Tibial nerve (tissue), 4 donors: ENCODE measurements at regions not wholly inside any gene's neighbourhood (a gene's known extent, or its start where the extent isn't known, plus 50 kb on each side); places are given as distances from the start of the nearest gene placed in this dataset.

Source experiments
- DNase-seq, 2 donors: peaks; one replicate each; pipeline ENCODE4 v3.0.0-alpha.2; 2019; ENCODE audit warnings: low spot score in 2 of 2
- H3K27ac ChIP-seq, 4 donors: fragments of 200-600 bp; sonication (generic) in 3 of 4; one replicate each; pipeline ENCODE4 v1.5.1; 2017 to 2019; ENCODE audit warnings: mild to moderate bottlenecking in 1 of 4
- H3K27me3 ChIP-seq, 2 donors: fragments of 200-600 bp; sonication (generic) in 1 of 2; one replicate each; pipeline versions ENCODE4 v1.5.1 to v1.6.0; 2017 to 2019
- H3K36me3 ChIP-seq, 3 donors: fragments of 200-600 bp; sonication (generic); one replicate each; pipeline ENCODE4 v1.5.1; 2018 to 2019
- H3K4me1 ChIP-seq, 4 donors: fragments of 200-600 bp; sonication (generic) in 3 of 4; one replicate each; pipeline ENCODE4 v1.5.1; 2017 to 2019
- H3K4me3 ChIP-seq, 4 donors: fragments of 200-600 bp; sonication (generic) in 3 of 4; one replicate each; pipeline ENCODE4 v1.5.1; 2017 to 2019; ENCODE audit warnings: mild to moderate bottlenecking in 1 of 4, moderate library complexity in 1 of 4
- H3K9me3 ChIP-seq, 4 donors: fragments of 200-600 bp; sonication (generic) in 3 of 4; one replicate each; pipeline ENCODE4 v1.5.1; 2017 to 2019
- CTCF ChIP-seq, 5 experiments: fragments of 200-600 bp in 3 of 5; fragments of 450-650 bp in 2 of 5; sonication (generic) in 3 of 5; IDR thresholded peaks; one replicate each; pipeline ENCODE4 v1.5.1; 2016 to 2019; ENCODE audit warnings: antibody characterized with exemption in 5 of 5, mild to moderate bottlenecking in 3 of 5, moderate library complexity in 2 of 5
- EP300 ChIP-seq, 2 donors: sonication (generic); formaldehyde crosslinking; IDR thresholded peaks; one replicate each; pipeline ENCODE4 v1.6.1; 2017; ENCODE audit warnings: antibody characterized with exemption in 2 of 2, mild to moderate bottlenecking in 1 of 2
- POLR2A ChIP-seq, 2 donors: fragments of 450-650 bp; IDR thresholded peaks; one replicate each; pipeline ENCODE4 v1.6.1; 2017; ENCODE audit warnings: antibody characterized with exemption in 2 of 2, mild to moderate bottlenecking in 2 of 2, moderate library complexity in 2 of 2
- WGBS, 2 donors: methylation state at CpG; one replicate each; pipeline ENCODE4 v1.1.5; 2018; 5-methylcytosine and 5-hydroxymethylcytosine counted together

GRCh38 chr4:19386786-19387185, 864.9 kb upstream of the SLIT2 start:
- no peaks in the 10 kb centered on the region for H3K9me3 ChIP-seq
- no peak overlapping the region for H3K27ac ChIP-seq
- H3K4me1 ChIP-seq: no peaks in the 10 kb centered on the region
- no peaks in the 10 kb centered on the region for H3K27me3 ChIP-seq
- WGBS, 2 donors: 82 to 87% methylated on average over 2 of the region's 2 CpGs
- no peak overlapping the region for H3K4me3 ChIP-seq
- H3K36me3 ChIP-seq: no peaks in the 10 kb centered on the region
- TF ChIP-seq CTCF (IDR thresholded peaks at IDR 0.05) (no peak), EP300 (IDR thresholded peaks at IDR 0.05) (no peak), POLR2A (IDR thresholded peaks at IDR 0.05) (no peak)
- no peak for DNase-seq

- Histone ChIP-seq H3K27me3 (no peaks in the 10 kb centered on the region), H3K9me3 (no peaks in the 10 kb centered on the region), H3K4me3 (no peak overlapping the region), H3K36me3 (no peaks in the 10 kb centered on the region), H3K27ac (no peak overlapping the region), H3K4me1 (no peaks in the 10 kb centered on the region)
- DNase-seq: no peak
- WGBS, 2 donors: 73% methylated on average over 6 of the region's 6 CpGs
- TF ChIP-seq EP300 (IDR thresholded peaks at IDR 0.05): no peak
- TF ChIP-seq POLR2A (IDR thresholded peaks at IDR 0.05): no peak
- no peak for TF ChIP-seq CTCF (IDR thresholded peaks at IDR 0.05)
These were observed 868.5 kb upstream of the SLIT2 start for GRCh38 chr4:19382993-19383756.

GRCh38 chr4:19381068-19381467, 870.6 kb upstream of the SLIT2 start:
- no peaks in the 10 kb centered on the region for H3K4me1 ChIP-seq
- H3K9me3 ChIP-seq: no peaks in the 10 kb centered on the region
- TF ChIP-seq EP300 (IDR thresholded peaks at IDR 0.05) (no peak), CTCF (IDR thresholded peaks at IDR 0.05) (no peak), POLR2A (IDR thresholded peaks at IDR 0.05) (no peak)
- H3K27me3 ChIP-seq: no peaks in the 10 kb centered on the region
- no peak for DNase-seq
- WGBS, 2 donors: 84 to 93% methylated on average over 1 of the region's 1 CpG
- no peak overlapping the region for H3K4me3 ChIP-seq
- H3K36me3 ChIP-seq: no peaks in the 10 kb centered on the region
- no peak overlapping the region for H3K27ac ChIP-seq

- H3K4me3 ChIP-seq: no peak overlapping the region
- H3K27me3 ChIP-seq: no peaks in the 10 kb centered on the region
- H3K4me1 ChIP-seq: no peaks in the 10 kb centered on the region
- 90% methylated on average over 2 of the region's 2 CpGs for WGBS, 2 donors
- H3K9me3 ChIP-seq: no peaks in the 10 kb centered on the region
- no peak for DNase-seq
- TF ChIP-seq CTCF (IDR thresholded peaks at IDR 0.05) (no peak), EP300 (IDR thresholded peaks at IDR 0.05) (no peak), POLR2A (IDR thresholded peaks at IDR 0.05) (no peak)
- no peaks in the 10 kb centered on the region for H3K36me3 ChIP-seq
- H3K27ac ChIP-seq: no peak overlapping the region
These were observed 871.1 kb upstream of the SLIT2 start for GRCh38 chr4:19380600-19380999.

- TF ChIP-seq CTCF (IDR thresholded peaks at IDR 0.05) (no peak), EP300 (IDR thresholded peaks at IDR 0.05) (no peak), POLR2A (IDR thresholded peaks at IDR 0.05) (no peak)
- Histone ChIP-seq H3K9me3 (no peaks in the 10 kb centered on the region), H3K27me3 (no peaks in the 10 kb centered on the region), H3K4me1 (no peaks in the 10 kb centered on the region), H3K36me3 (no peaks in the 10 kb centered on the region), H3K27ac (no peak overlapping the region), H3K4me3 (no peak overlapping the region)
- no peak for DNase-seq
- WGBS, 2 donors: 47 to 56% methylated on average over 6 of the region's 6 CpGs
These were observed 872.5 kb upstream of the SLIT2 start for GRCh38 chr4:19379191-19379708.
